ENCODE measurements at regions not wholly inside any gene's neighbourhood (a gene's known extent, or its start where the extent isn't known, plus 50 kb on each side); places are given as distances from the start of the nearest gene placed in this dataset.

DNA sequence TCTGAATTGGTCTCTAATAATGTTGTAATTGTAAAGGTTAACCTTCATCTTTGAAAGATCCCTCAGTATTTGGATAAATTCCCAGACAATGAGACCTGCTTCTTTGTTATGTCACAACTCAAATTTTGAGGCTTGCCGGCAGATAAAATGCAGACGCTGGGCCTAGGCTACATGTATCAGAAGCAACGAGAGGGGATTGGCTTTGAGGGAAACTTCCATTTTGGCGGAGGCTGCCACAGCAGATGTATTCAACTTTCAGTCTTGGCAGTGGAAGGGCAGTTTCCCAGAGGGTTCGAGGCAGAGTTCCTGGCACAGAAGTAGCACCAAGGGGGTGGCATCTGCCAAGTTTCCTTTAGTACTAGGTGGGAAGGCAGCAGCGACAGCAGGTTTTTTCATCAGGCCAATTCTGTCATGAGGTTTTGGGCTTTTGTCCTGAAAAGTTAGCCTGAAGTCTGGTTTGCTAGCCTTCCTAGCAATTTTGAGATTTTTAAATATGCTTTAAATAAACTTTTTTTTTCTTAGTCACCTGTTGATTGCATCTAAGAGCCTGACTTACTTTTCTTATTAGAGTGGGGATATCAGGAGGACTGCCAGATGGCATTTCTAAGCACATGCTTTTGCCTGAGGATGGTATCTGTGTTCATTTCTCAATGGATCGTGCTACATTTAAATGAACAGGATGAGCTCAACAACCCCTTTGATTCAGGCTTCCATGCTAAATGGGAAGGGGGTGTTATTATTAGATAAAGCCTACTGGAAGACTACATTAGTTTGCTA lies 89.5 kb upstream of the FAM3C start:
- TF ChIP-seq CTCF (conservative IDR thresholded peaks at IDR 0.05; ENCODE audit: low read depth, low read length) (no peak), MAFK (IDR thresholded peaks at IDR 0.05; ENCODE audit: low read depth, low read length) (no peak), CHD1 (IDR thresholded peaks at IDR 0.05; ENCODE audit: low read depth, low read length) (no peak), BHLHE40 (IDR thresholded peaks at IDR 0.05; ENCODE audit: low read depth, low read length) (no peak), RFX5 (IDR thresholded peaks at IDR 0.05; ENCODE audit: low read depth, low read length) (no peak)

Measured in IMR-90 (cell line).